ENCODE measurements at regions not wholly inside any gene's neighbourhood (a gene's known extent, or its start where the extent isn't known, plus 50 kb on each side); places are given as distances from the start of the nearest gene placed in this dataset.

DNA sequence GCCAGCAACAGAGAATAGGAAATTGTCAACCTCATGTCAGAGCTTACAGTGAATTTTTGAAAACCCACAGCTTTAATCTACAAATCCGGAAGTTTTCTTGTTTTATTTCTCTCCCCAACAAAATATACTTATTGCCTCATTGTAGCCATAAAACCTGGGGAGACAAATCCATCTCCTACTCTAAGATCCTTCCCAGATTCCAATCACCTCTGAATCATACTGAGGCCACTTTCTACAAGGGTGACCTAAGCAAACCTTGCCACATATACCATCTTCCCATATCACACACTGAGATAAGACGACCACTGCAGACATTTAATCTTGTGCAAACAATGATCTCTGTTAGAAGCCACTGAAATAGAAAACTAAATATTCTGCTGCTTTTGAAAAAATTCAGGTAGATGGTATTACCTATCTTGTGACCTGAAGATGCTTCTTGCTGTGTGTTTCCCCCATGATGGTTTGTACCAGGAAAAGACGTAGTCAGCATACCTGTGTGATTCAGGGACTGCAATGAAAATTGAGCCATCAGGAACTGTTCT, 171.5 kb upstream of the DUSP10 start:
- TF ChIP-seq EP300 (IDR thresholded peaks at IDR 0.05) (no peak), POLR2A (IDR thresholded peaks at IDR 0.05) (no peak)
- TF ChIP-seq, protein P1, sequence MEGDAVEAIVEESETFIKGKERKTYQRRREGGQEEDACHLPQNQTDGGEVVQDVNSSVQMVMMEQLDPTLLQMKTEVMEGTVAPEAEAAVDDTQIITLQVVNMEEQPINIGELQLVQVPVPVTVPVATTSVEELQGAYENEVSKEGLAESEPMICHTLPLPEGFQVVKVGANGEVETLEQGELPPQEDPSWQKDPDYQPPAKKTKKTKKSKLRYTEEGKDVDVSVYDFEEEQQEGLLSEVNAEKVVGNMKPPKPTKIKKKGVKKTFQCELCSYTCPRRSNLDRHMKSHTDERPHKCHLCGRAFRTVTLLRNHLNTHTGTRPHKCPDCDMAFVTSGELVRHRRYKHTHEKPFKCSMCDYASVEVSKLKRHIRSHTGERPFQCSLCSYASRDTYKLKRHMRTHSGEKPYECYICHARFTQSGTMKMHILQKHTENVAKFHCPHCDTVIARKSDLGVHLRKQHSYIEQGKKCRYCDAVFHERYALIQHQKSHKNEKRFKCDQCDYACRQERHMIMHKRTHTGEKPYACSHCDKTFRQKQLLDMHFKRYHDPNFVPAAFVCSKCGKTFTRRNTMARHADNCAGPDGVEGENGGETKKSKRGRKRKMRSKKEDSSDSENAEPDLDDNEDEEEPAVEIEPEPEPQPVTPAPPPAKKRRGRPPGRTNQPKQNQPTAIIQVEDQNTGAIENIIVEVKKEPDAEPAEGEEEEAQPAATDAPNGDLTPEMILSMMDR (IDR thresholded peaks at IDR 0.05) = no peak

Data from sigmoid colon (tissue), 4 donors.